Body of pancreas (tissue), 4 donors: ENCODE measurements at regions not wholly inside any gene's neighbourhood (a gene's known extent, or its start where the extent isn't known, plus 50 kb on each side); places are given as distances from the start of the nearest gene placed in this dataset.

Experiments
- ATAC-seq: fragments of 150-250 bp; one replicate; pipeline ENCODE4 v1.9.1; 2016
- DNase-seq, 4 donors: peaks; one replicate each; pipeline ENCODE4 v3.0.0-alpha.2; 2019
- H3K27ac ChIP-seq, 4 donors: fragments of 200-600 bp; sonication (generic); 1 replicate in 3 of 4; 2 replicates in 1 of 4; pipeline versions ENCODE4 v1.5.1 to v1.6.1; 2016 to 2019; ENCODE audit warnings: mild to moderate bottlenecking in 1 of 4, mixed read lengths in 1 of 4, moderate library complexity in 1 of 4
- H3K27me3 ChIP-seq, 2 donors: fragments of 200-600 bp; sonication (generic); one replicate each; pipeline ENCODE4 v1.6.0; 2016; ENCODE audit warnings: mild to moderate bottlenecking in 1 of 2
- H3K36me3 ChIP-seq, 2 donors: fragments of 200-600 bp; sonication (generic); replicated peaks in 1 of 2; 2 replicates each; pipeline ENCODE4 v1.5.1; 2016; ENCODE audit warnings: low read depth in 2 of 2; ENCODE audit not compliant: insufficient read depth in 1 of 2
- H3K4me1 ChIP-seq: fragments of 200-600 bp; sonication (generic); one replicate; pipeline ENCODE4 v1.6.0; 2016
- H3K4me3 ChIP-seq, 2 donors: fragments of 200-600 bp; sonication (generic); 1 replicate in 1 of 2; 2 replicates in 1 of 2; pipeline ENCODE4 v1.5.1; 2016 to 2019
- H3K9me3 ChIP-seq, 3 donors: fragments of 200-600 bp; sonication (generic); 1 replicate in 2 of 3; 2 replicates in 1 of 3; pipeline ENCODE4 v1.5.1; 2016
- POLR2A ChIP-seq, 3 donors: fragments of 450-650 bp; IDR thresholded peaks; one replicate each; pipeline ENCODE4 v1.6.1; 2016; ENCODE audit warnings: antibody characterized with exemption in 3 of 3, mild to moderate bottlenecking in 2 of 3
- WGBS, 2 donors: methylation state at CpG; one replicate each; pipeline ENCODE4 v1.1.5; 2017; 5-methylcytosine and 5-hydroxymethylcytosine counted together
- intact Hi-C: fragments of 100-400 bp; cut with DNase I; formaldehyde crosslinking; loops from one replicate; pipeline ENCODE4 v1.15.1; 2023
- TF ChIP-seq, protein P1 (sequence below), 7 experiments: fragments of 450-650 bp in 4 of 7; fragments of 200-600 bp in 3 of 7; sonication (generic) in 3 of 7; IDR thresholded peaks; one replicate each; pipeline ENCODE4 v1.5.1; 2016 to 2019; ENCODE audit warnings: antibody characterized with exemption in 7 of 7

DNA sequence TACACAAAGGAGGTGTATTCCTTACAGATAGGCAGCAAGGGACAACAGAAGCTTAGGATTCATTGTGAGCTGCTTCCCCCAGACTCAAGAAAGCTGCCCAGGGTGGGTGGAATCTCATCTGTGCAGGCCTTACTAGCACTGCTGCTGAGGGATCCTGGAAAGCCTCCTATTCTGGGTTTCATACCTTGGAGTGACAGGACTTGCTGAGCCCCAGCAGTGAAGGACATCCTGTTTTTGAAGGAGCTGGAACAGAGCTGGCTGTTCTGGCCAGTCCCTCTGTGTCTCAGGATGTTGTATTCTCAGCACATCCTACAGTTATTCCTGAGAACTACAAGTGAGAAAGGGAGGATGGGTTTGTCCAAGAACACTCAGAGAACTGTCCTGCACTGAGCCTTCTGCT is 486.3 kb downstream of the PTPRU start:
- TF ChIP-seq POLR2A (IDR thresholded peaks at IDR 0.05), result no peak
- TF ChIP-seq, protein P1, sequence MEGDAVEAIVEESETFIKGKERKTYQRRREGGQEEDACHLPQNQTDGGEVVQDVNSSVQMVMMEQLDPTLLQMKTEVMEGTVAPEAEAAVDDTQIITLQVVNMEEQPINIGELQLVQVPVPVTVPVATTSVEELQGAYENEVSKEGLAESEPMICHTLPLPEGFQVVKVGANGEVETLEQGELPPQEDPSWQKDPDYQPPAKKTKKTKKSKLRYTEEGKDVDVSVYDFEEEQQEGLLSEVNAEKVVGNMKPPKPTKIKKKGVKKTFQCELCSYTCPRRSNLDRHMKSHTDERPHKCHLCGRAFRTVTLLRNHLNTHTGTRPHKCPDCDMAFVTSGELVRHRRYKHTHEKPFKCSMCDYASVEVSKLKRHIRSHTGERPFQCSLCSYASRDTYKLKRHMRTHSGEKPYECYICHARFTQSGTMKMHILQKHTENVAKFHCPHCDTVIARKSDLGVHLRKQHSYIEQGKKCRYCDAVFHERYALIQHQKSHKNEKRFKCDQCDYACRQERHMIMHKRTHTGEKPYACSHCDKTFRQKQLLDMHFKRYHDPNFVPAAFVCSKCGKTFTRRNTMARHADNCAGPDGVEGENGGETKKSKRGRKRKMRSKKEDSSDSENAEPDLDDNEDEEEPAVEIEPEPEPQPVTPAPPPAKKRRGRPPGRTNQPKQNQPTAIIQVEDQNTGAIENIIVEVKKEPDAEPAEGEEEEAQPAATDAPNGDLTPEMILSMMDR (IDR thresholded peaks at IDR 0.05), result no peak
- Histone ChIP-seq H3K36me3 (no peaks in the 10 kb centered on the region), H3K4me1 (no peaks in the 10 kb centered on the region), H3K27me3 (no peaks in the 10 kb centered on the region), H3K27ac (no peak overlapping the region), H3K4me3 (no peak overlapping the region), H3K9me3 (peaks cover 0 to 9% (median 0%) of the 10 kb centered on the region in 3 donors)
- ATAC-seq, result no peak
- DNase-seq, result no peak
- intact Hi-C loops, result no loop called here

- Histone ChIP-seq H3K4me3 (no peak overlapping the region), H3K9me3 (peaks cover 0 to 9% (median 0%) of the 10 kb centered on the region in 3 donors), H3K4me1 (no peaks in the 10 kb centered on the region), H3K27me3 (no peaks in the 10 kb centered on the region), H3K27ac (no peak overlapping the region), H3K36me3 (no peaks in the 10 kb centered on the region)
- intact Hi-C loops, result no loop called here
- ATAC-seq (no peak), DNase-seq (no peak)
- no peak for TF ChIP-seq POLR2A (IDR thresholded peaks at IDR 0.05)
- TF ChIP-seq, protein P1 (IDR thresholded peaks at IDR 0.05), result no peak
- 40 to 47% methylated on average over 4 of the region's 4 CpGs for WGBS, 2 donors
These were observed 482.9 kb downstream of the PTPRU start for GRCh38 chr1:29719253-29719652.

- DNase-seq (no peak), ATAC-seq (no peak)
- H3K27me3 ChIP-seq, result no peaks in the 10 kb centered on the region
- H3K4me1 ChIP-seq, result no peaks in the 10 kb centered on the region
- intact Hi-C loops, result no loop called here
- no peak for TF ChIP-seq POLR2A (IDR thresholded peaks at IDR 0.05)
- H3K27ac ChIP-seq, result no peak overlapping the region
- H3K9me3 ChIP-seq, result peaks cover 0 to 9% (median 0%) of the 10 kb centered on the region in 3 donors
- no peaks in the 10 kb centered on the region for H3K36me3 ChIP-seq
- H3K4me3 ChIP-seq, result no peak overlapping the region
These were observed 482.5 kb downstream of the PTPRU start for GRCh38 chr1:29718791-29719190.

DNA sequence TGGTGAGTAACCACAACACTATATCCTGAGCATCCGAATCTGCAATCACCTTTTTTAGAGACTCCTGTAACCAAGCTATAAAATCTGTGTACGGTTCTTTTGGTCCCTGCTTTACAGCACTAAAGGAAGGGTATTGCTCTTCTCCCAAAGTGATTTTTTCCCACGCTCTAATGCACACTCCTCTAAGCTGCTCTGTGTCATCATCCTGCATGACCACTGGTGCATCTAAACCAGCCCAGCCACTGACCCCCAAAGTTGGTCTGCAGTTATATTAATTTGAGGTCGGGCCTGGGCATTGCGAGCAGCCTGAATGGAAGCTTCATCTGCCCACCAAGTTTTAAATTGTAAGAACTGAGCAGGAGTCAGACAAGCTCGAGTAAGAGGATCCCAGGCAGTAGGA is 480.0 kb downstream of the PTPRU start:
- Histone ChIP-seq H3K27me3 (no peaks in the 10 kb centered on the region), H3K9me3 (no peaks in the 10 kb centered on the region), H3K27ac (no peak overlapping the region), H3K4me1 (no peaks in the 10 kb centered on the region), H3K4me3 (no peak overlapping the region), H3K36me3 (no peaks in the 10 kb centered on the region)
- no peak for TF ChIP-seq POLR2A (IDR thresholded peaks at IDR 0.05)
- TF ChIP-seq, protein P1 (IDR thresholded peaks at IDR 0.05), result no peak
- 50 to 59% methylated on average over 6 of the region's 6 CpGs for WGBS, 2 donors
- intact Hi-C loops, result no loop called here
- DNase-seq, result no peak
- no peak for ATAC-seq

DNA sequence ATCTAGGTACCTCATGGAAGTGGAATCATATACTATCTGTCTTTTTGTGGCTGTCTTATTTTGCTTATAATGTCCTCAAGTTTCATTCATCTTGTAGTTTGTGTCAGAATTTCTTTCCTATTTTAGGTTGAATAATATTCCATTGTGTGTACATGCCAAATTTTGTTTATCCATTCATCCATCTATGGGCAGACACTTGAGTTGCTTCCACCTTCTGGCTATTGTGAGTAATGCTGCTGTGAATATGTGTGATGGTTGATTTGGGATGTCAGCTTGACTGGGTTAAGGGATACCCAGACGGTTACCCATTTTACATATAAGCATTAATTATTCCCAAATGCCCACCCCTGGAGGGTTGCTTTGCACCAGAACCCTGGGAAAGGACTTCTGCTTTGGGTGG is 477.5 kb downstream of the PTPRU start:
- no peaks in the 10 kb centered on the region for H3K36me3 ChIP-seq
- H3K9me3 ChIP-seq, result no peaks in the 10 kb centered on the region
- DNase-seq (no peak), ATAC-seq (no peak)
- H3K27ac ChIP-seq, result no peak overlapping the region
- intact Hi-C loops, result no loop called here
- no peaks in the 10 kb centered on the region for H3K4me1 ChIP-seq
- H3K4me3 ChIP-seq, result no peak overlapping the region
- TF ChIP-seq, protein P1 (IDR thresholded peaks at IDR 0.05), result peak in 2 of 7 experiments; percentile 9
- TF ChIP-seq POLR2A (IDR thresholded peaks at IDR 0.05), result no peak
- no peaks in the 10 kb centered on the region for H3K27me3 ChIP-seq
- WGBS, 2 donors, result 35 to 67% methylated on average over 1 of the region's 1 CpG
